Endodermal cell (in vitro differentiated cells): ENCODE measurements at regions not wholly inside any gene's neighbourhood (a gene's known extent, or its start where the extent isn't known, plus 50 kb on each side); places are given as distances from the start of the nearest gene placed in this dataset.
"Not testable (repeated sequence)": the region's sequence is repeated elsewhere in the genome, so short reads cannot be mapped to it uniquely, and the experiment has no call there.

Experiments used
- DNase-seq: peaks from one replicate; pipeline ENCODE4 v3.0.0-alpha.2; 2017
- H3K27ac ChIP-seq: 2 replicates; pipeline ENCODE4 v1.5.1; 2013; ENCODE audit warnings: mild to moderate bottlenecking, low read depth, low read length, moderate library complexity
- H3K27me3 ChIP-seq: 2 replicates; pipeline ENCODE4 v1.6.1; 2013; ENCODE audit warnings: mild to moderate bottlenecking, low read length, moderate library complexity; ENCODE audit not compliant: insufficient read depth, control insufficient read depth, poor library complexity, severe bottlenecking
- H3K36me3 ChIP-seq: 2 replicates; pipeline ENCODE4 v1.7.0; 2013; ENCODE audit warnings: mild to moderate bottlenecking, low read length, moderate library complexity; ENCODE audit not compliant: control insufficient read depth, insufficient read depth
- H3K4me1 ChIP-seq: one replicate; pipeline ENCODE4 v1.7.0; 2013; ENCODE audit warnings: low read length; ENCODE audit not compliant: control insufficient read depth, insufficient read depth
- H3K4me3 ChIP-seq: 2 replicates; pipeline ENCODE4 v1.5.1; 2013; ENCODE audit warnings: mild to moderate bottlenecking, low read length, moderate library complexity
- H3K9ac ChIP-seq: 2 replicates; pipeline ENCODE4 v1.6.1; 2013; ENCODE audit warnings: mild to moderate bottlenecking, low read length, moderate library complexity; ENCODE audit not compliant: poor library complexity, severe bottlenecking; ENCODE audit errors: extremely low read depth
- H3K9me3 ChIP-seq: 2 replicates; pipeline ENCODE4 v1.6.1; 2013; ENCODE audit warnings: mild to moderate bottlenecking, low read length, moderate library complexity; ENCODE audit not compliant: control insufficient read depth
- H3K27ac Mint-ChIP-seq: 2 replicates; pipeline ENCODE4 v1.8.0; 2020; ENCODE audit warnings: mixed read lengths
- H3K27me3 Mint-ChIP-seq: 2 replicates; pipeline ENCODE4 v1.8.0; 2021; ENCODE audit warnings: mild to moderate bottlenecking, mixed read lengths; ENCODE audit not compliant: insufficient read depth
- H3K36me3 Mint-ChIP-seq: 2 replicates; pipeline ENCODE4 v1.8.0; 2020; ENCODE audit warnings: low read depth, mixed read lengths
- H3K4me1 Mint-ChIP-seq: 2 replicates; pipeline ENCODE4 v1.8.0; 2020; ENCODE audit warnings: mixed read lengths
- H3K4me3 Mint-ChIP-seq: 2 replicates; pipeline ENCODE4 v1.8.0; 2020; ENCODE audit warnings: mild to moderate bottlenecking, moderate library complexity, mixed read lengths
- H3K9me3 Mint-ChIP-seq: 2 replicates; pipeline ENCODE4 v1.8.0; 2020; ENCODE audit warnings: mild to moderate bottlenecking, mixed read lengths
- WGBS, 2 experiments: methylation state at CpG; one replicate each; pipeline versions ENCODE4 v1.1.5 to v1.1.7; 2013; ENCODE audit warnings: missing lambda C conversion rate in 2 of 2, mixed read lengths in 1 of 2; ENCODE audit not compliant: insufficient coverage in 1 of 2, insufficient read length in 1 of 2; 5-methylcytosine and 5-hydroxymethylcytosine counted together
- TF ChIP-seq, protein P1 (sequence below): fragments of 200-600 bp; sonication (generic); conservative IDR thresholded peaks from 2 replicates; pipeline ENCODE4 v1.5.0; 2021; ENCODE audit warnings: antibody characterized with exemption, mild to moderate bottlenecking

DNA sequence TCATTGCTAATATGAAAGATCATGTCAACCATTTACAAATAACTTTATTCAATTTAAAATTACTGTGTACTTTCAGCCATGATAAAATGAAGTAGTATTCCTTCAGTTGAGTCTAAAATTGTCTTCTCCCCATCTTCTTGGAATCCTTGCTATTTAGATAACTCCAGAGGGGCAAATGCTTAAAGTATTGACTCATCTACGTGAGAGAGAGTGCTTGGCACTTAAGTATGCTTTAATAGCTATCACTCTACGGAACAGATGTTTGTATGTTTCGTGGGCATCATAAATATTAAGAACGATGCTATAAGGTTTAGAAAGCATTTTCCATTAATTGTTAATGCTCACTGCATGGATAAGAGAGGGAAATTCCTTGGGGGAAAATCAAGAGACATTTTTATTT, 69.3 kb upstream of the MED13 start:
- Histone ChIP-seq H3K9ac (no peak overlapping the region), H3K9me3 (no peaks in the 10 kb centered on the region), H3K4me1 (no peaks in the 10 kb centered on the region), H3K27me3 (no peaks in the 10 kb centered on the region), H3K36me3 (no peaks in the 10 kb centered on the region), H3K27ac (no peak overlapping the region), H3K4me3 (no peak overlapping the region)
- H3K27ac Mint-ChIP-seq, result no peak overlapping the region
- H3K36me3 Mint-ChIP-seq, result no peaks in the 10 kb centered on the region
- TF ChIP-seq, protein P1, sequence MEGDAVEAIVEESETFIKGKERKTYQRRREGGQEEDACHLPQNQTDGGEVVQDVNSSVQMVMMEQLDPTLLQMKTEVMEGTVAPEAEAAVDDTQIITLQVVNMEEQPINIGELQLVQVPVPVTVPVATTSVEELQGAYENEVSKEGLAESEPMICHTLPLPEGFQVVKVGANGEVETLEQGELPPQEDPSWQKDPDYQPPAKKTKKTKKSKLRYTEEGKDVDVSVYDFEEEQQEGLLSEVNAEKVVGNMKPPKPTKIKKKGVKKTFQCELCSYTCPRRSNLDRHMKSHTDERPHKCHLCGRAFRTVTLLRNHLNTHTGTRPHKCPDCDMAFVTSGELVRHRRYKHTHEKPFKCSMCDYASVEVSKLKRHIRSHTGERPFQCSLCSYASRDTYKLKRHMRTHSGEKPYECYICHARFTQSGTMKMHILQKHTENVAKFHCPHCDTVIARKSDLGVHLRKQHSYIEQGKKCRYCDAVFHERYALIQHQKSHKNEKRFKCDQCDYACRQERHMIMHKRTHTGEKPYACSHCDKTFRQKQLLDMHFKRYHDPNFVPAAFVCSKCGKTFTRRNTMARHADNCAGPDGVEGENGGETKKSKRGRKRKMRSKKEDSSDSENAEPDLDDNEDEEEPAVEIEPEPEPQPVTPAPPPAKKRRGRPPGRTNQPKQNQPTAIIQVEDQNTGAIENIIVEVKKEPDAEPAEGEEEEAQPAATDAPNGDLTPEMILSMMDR, result no peak
- WGBS, 2 experiments, result 95% methylated on average over 4 of the region's 4 CpGs
- DNase-seq, result no peak
- H3K4me1 Mint-ChIP-seq, result no peaks in the 10 kb centered on the region
- H3K27me3 Mint-ChIP-seq, result peaks cover 5% of the 10 kb centered on the region
- H3K9me3 Mint-ChIP-seq, result no peaks in the 10 kb centered on the region
- H3K4me3 Mint-ChIP-seq, result no peak overlapping the region

DNA sequence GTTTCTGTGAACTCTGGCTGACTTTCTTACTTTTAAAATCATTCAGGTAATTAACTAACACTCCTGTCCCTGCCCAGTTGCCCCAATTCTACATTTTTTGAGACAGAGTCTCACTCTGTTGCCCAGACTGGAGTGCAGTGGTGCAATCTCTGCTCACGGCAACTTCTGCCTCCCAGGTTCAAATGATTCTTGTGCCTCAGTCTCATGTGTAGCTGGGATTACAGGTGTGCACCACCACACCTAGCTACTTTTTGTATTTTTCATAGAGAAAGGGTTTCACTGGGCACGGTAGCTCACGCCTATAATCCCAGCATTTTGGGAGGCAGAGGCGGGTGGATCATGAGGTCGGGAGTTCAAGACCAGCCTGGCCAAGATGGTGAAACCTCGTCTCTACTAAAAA, 66.2 kb upstream of the MED13 start:
- not testable (repeated sequence) for H3K9me3 ChIP-seq, H3K27me3 ChIP-seq, H3K4me3 Mint-ChIP-seq, H3K27ac ChIP-seq, H3K27me3 Mint-ChIP-seq, H3K36me3 ChIP-seq, H3K9ac ChIP-seq, H3K27ac Mint-ChIP-seq, H3K9me3 Mint-ChIP-seq, H3K4me1 Mint-ChIP-seq, H3K4me3 ChIP-seq, H3K36me3 Mint-ChIP-seq, H3K4me1 ChIP-seq, DNase-seq
- WGBS, 2 experiments, result 84 to 95% methylated on average over 2 to 6 of the region's 6 CpGs

DNA sequence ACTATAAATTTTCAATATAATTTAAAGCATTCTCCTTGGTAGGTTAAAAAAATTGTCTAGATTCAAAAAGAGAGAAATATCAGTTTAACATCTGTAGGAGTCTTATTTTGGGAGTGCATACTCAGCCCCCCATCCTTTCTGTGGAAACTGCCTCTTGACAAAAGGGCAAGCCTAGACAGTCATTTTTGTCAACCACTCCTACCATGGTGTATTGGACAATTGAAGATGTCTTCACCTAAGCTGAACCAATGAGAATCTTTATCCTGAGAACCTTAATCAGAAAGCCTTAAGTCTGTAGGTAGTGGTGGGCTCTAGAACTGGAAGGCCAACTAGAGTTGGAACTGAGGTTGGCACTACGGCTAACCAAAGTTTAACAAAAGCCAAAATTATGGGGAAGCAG, 65.7 kb upstream of the MED13 start:
- Mint-ChIP-seq H3K27ac (no peak overlapping the region), H3K9me3 (no peaks in the 10 kb centered on the region), H3K4me1 (no peaks in the 10 kb centered on the region), H3K36me3 (no peaks in the 10 kb centered on the region), H3K4me3 (no peak overlapping the region), H3K27me3 (no peaks in the 10 kb centered on the region)
- Histone ChIP-seq H3K4me3 (no peak overlapping the region), H3K9ac (no peak overlapping the region), H3K4me1 (no peaks in the 10 kb centered on the region), H3K27ac (no peak overlapping the region), H3K9me3 (no peaks in the 10 kb centered on the region), H3K36me3 (no peaks in the 10 kb centered on the region), H3K27me3 (no peaks in the 10 kb centered on the region)
- DNase-seq, result no peak
- 97 to 100% methylated on average over 1 of the region's 1 CpG for WGBS, 2 experiments
- TF ChIP-seq, protein P1, result no peak

DNA sequence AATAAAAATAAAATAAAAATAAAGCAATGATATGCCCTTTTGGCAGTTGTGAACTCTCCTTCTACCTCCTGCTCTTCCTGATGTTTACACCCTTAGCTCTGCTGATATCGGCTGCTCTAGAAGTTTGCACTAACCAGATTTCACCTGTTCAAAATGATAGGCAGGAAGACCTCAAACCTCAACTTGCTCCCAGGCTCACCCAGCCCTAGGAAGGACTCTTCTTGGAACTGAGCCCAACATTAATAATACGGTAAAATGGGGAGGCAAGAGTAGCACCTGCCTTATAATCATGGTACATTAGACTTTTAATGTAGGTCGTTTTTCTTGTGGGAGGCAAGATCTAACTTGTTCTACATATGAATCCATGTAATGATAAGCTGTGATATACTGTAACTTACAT, 61.2 kb upstream of the MED13 start:
- no peak overlapping the region for H3K4me3 ChIP-seq
- Mint-ChIP-seq H3K9me3 (no peaks in the 10 kb centered on the region), H3K27ac (no peak overlapping the region), H3K36me3 (no peaks in the 10 kb centered on the region), H3K4me1 (peaks cover 1% of the 10 kb centered on the region), H3K4me3 (no peak overlapping the region), H3K27me3 (no peaks in the 10 kb centered on the region)
- no peaks in the 10 kb centered on the region for H3K4me1 ChIP-seq
- no peaks in the 10 kb centered on the region for H3K9me3 ChIP-seq
- no peak for DNase-seq
- H3K27me3 ChIP-seq, result no peaks in the 10 kb centered on the region
- TF ChIP-seq, protein P1, result no peak
- no peak overlapping the region for H3K9ac ChIP-seq
- WGBS, 2 experiments, result 100% methylated on average over 1 to 2 of the region's 3 CpGs
- no peak overlapping the region for H3K27ac ChIP-seq
- no peaks in the 10 kb centered on the region for H3K36me3 ChIP-seq
